ENCODE measurements at regions not wholly inside any gene's neighbourhood (a gene's known extent, or its start where the extent isn't known, plus 50 kb on each side); places are given as distances from the start of the nearest gene placed in this dataset.

- H4K20me1 ChIP-seq (ENCODE audit: insufficient read depth, low read length), result no peaks in the 10 kb centered on the region
- intact Hi-C loops (cut with micrococcal nuclease), result no loop called here
- no peak overlapping the region for H3K9ac ChIP-seq (ENCODE audit: insufficient read depth, low read length, poor library complexity, severe bottlenecking)
- H3K27me3 ChIP-seq (ENCODE audit: control insufficient read depth in 2 of 2, insufficient read depth in 2 of 2, low read length in 2 of 2), result no peaks in the 10 kb centered on the region
- Mint-ChIP-seq H3K4me3 (no peak overlapping the region), H3K4me1 (peaks cover 5% of the 10 kb centered on the region), H3K36me3 (no peaks in the 10 kb centered on the region), H3K27me3 (ENCODE audit: low read depth in 3 of 3) (peaks cover 0 to 2% (median 0%) of the 10 kb centered on the region in 3 donors), H3K9me3 (peaks cover 0 to 3% (median 0%) of the 10 kb centered on the region in 7 donors), H3K27ac (no peak overlapping the region)
- H3K4me2 ChIP-seq (replicated peaks; ENCODE audit: extremely low read depth, low read length, poor library complexity, severe bottlenecking), result no peak overlapping the region
- H3K36me3 ChIP-seq (replicated peaks in 1 of 2; ENCODE audit: control insufficient read depth in 1 of 2, insufficient read depth in 2 of 2, low read length in 2 of 2), result no peaks in the 10 kb centered on the region
- DNase-seq, result no peak
- H3K79me2 ChIP-seq (ENCODE audit: insufficient read depth, low read length), result no peaks in the 10 kb centered on the region
- no peak overlapping the region for H2AFZ ChIP-seq (ENCODE audit: insufficient read depth, low read depth, low read length, poor library complexity, severe bottlenecking)
- H3K4me1 ChIP-seq (ENCODE audit: control insufficient read depth in 1 of 2, insufficient read depth in 2 of 2, low read length in 2 of 2), result no peaks in the 10 kb centered on the region
- no peak overlapping the region for H3K4me3 ChIP-seq (replicated peaks in 1 of 3; ENCODE audit: low read depth in 2 of 3, low read length in 3 of 3)
- no peaks in the 10 kb centered on the region for H3K9me3 ChIP-seq (replicated peaks in 1 of 2; ENCODE audit: control insufficient read depth in 1 of 2, insufficient read depth in 1 of 2, low read length in 2 of 2)
- no peak overlapping the region for H3K27ac ChIP-seq (ENCODE audit: low read depth in 1 of 2, low read length in 2 of 2)
- WGBS (ENCODE audit: insufficient coverage), result 86% methylated on average over 6 of the region's 9 CpGs
- TF ChIP-seq CTCF (IDR thresholded peaks at IDR 0.05), result no peak
Observed at GRCh38 chr13:39959497-39960144, 304.2 kb downstream of the COG6 start.

GRCh38 chr13:39960191-39960590 lies 304.7 kb downstream of the COG6 start:
- 60% methylated on average over 1 of the region's 3 CpGs for WGBS (ENCODE audit: insufficient coverage)
- Histone ChIP-seq H3K27me3 (ENCODE audit: control insufficient read depth in 2 of 2, insufficient read depth in 2 of 2, low read length in 2 of 2) (no peaks in the 10 kb centered on the region), H3K4me3 (replicated peaks in 1 of 3; ENCODE audit: low read depth in 2 of 3, low read length in 3 of 3) (no peak overlapping the region), H3K4me1 (ENCODE audit: control insufficient read depth in 1 of 2, insufficient read depth in 2 of 2, low read length in 2 of 2) (no peaks in the 10 kb centered on the region), H2AFZ (ENCODE audit: insufficient read depth, low read depth, low read length, poor library complexity, severe bottlenecking) (no peak overlapping the region), H3K9me3 (replicated peaks in 1 of 2; ENCODE audit: control insufficient read depth in 1 of 2, insufficient read depth in 1 of 2, low read length in 2 of 2) (no peaks in the 10 kb centered on the region), H4K20me1 (ENCODE audit: insufficient read depth, low read length) (no peaks in the 10 kb centered on the region), H3K36me3 (replicated peaks in 1 of 2; ENCODE audit: control insufficient read depth in 1 of 2, insufficient read depth in 2 of 2, low read length in 2 of 2) (no peaks in the 10 kb centered on the region), H3K79me2 (ENCODE audit: insufficient read depth, low read length) (no peaks in the 10 kb centered on the region), H3K27ac (ENCODE audit: low read depth in 1 of 2, low read length in 2 of 2) (no peak overlapping the region), H3K9ac (ENCODE audit: insufficient read depth, low read length, poor library complexity, severe bottlenecking) (no peak overlapping the region), H3K4me2 (replicated peaks; ENCODE audit: extremely low read depth, low read length, poor library complexity, severe bottlenecking) (no peak overlapping the region)
- intact Hi-C loops (cut with micrococcal nuclease), result no loop called here
- H3K4me1 Mint-ChIP-seq, result peaks cover 5% of the 10 kb centered on the region
- H3K4me3 Mint-ChIP-seq, result no peak overlapping the region
- no peak overlapping the region for H3K27ac Mint-ChIP-seq
- H3K36me3 Mint-ChIP-seq, result no peaks in the 10 kb centered on the region
- DNase-seq, result no peak
- no peak for TF ChIP-seq CTCF (IDR thresholded peaks at IDR 0.05)
- peaks cover 0 to 3% (median 0%) of the 10 kb centered on the region in 7 donors for H3K9me3 Mint-ChIP-seq
- peaks cover 0 to 2% (median 0%) of the 10 kb centered on the region in 3 donors for H3K27me3 Mint-ChIP-seq (ENCODE audit: low read depth in 3 of 3)
